Left ventricle myocardium inferior (tissue), 1 donor: ENCODE measurements at regions not wholly inside any gene's neighbourhood (a gene's known extent, or its start where the extent isn't known, plus 50 kb on each side); places are given as distances from the start of the nearest gene placed in this dataset.

Experiments used
- DNase-seq: peaks from one replicate; pipeline ENCODE4 v3.0.0-alpha.2; 2020
- H3K27ac ChIP-seq: fragments of 200-600 bp; replicated peaks from 2 replicates; pipeline ENCODE4 v1.8.0; 2021
- H3K27me3 ChIP-seq: fragments of 200-600 bp; 2 replicates; pipeline ENCODE4 v1.8.0; 2021; ENCODE audit warnings: low read depth
- H3K36me3 ChIP-seq: fragments of 200-600 bp; 2 replicates; pipeline ENCODE4 v1.8.0; 2021
- H3K4me1 ChIP-seq: fragments of 200-600 bp; 2 replicates; pipeline ENCODE4 v1.8.0; 2021
- H3K4me3 ChIP-seq: fragments of 200-600 bp; 2 replicates; pipeline ENCODE4 v1.8.0; 2021; ENCODE audit warnings: mild to moderate bottlenecking, moderate library complexity
- H3K9me3 ChIP-seq: fragments of 200-600 bp; replicated peaks from 2 replicates; pipeline ENCODE4 v1.8.0; 2021
- intact Hi-C: fragments of 100-400 bp; cut with micrococcal nuclease; formaldehyde crosslinking; loops from one replicate; pipeline ENCODE4 v1.11.0; 2022
- TF ChIP-seq, protein P1 (sequence below): fragments of 200-600 bp; IDR thresholded peaks from 2 replicates; pipeline ENCODE4 v1.8.0; 2021; ENCODE audit warnings: antibody characterized with exemption, mild to moderate bottlenecking, borderline replicate concordance
- donor health status: DM: no; HTN: yes; CAD: no; lungs with severe emphysema.

DNA sequence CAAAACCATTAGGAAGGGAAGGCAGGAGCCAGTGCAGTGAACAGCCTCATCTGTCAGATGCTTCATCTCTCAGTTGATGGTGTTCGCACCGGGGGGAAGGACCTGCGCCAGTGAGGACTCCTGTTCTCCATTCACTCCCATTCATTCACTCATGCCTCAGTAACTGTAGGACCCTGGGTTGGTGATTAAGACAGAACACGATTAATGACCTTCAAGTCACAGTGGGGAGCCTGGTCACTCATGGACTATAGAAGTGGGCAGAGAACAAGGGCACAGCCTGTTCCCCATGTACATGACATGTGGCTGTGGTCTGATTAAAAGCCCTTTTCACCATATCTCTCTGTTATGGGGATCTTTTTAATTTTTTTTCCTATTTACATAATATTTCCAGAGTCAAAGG is 113.3 kb downstream of the RPS12 start:
- TF ChIP-seq, protein P1, sequence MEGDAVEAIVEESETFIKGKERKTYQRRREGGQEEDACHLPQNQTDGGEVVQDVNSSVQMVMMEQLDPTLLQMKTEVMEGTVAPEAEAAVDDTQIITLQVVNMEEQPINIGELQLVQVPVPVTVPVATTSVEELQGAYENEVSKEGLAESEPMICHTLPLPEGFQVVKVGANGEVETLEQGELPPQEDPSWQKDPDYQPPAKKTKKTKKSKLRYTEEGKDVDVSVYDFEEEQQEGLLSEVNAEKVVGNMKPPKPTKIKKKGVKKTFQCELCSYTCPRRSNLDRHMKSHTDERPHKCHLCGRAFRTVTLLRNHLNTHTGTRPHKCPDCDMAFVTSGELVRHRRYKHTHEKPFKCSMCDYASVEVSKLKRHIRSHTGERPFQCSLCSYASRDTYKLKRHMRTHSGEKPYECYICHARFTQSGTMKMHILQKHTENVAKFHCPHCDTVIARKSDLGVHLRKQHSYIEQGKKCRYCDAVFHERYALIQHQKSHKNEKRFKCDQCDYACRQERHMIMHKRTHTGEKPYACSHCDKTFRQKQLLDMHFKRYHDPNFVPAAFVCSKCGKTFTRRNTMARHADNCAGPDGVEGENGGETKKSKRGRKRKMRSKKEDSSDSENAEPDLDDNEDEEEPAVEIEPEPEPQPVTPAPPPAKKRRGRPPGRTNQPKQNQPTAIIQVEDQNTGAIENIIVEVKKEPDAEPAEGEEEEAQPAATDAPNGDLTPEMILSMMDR = no peak

DNA sequence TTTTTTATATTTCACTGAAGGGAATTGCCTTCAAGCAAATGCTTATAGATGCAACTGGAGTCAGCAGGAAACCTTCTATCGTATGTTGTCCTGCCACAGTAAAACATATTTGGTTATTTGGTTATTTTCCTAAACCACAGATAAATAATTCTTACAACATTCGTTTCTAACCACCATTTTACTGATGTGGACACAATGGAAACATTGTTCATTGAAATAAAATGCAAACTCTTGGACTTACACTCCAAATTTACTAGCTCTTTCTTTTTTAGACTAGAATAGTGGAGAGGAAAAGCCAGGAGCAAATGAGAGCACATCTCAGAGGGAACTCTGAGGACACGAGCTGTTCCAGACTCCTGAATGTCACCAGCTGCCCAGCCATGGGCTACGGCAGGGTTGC is 114.8 kb downstream of the RPS12 start:
- H3K9me3 ChIP-seq = no peaks in the 10 kb centered on the region
- no peaks in the 10 kb centered on the region for H3K4me1 ChIP-seq
- H3K36me3 ChIP-seq = no peaks in the 10 kb centered on the region
- H3K27ac ChIP-seq = no peak overlapping the region
- TF ChIP-seq, protein P1 = no peak
- no peak for DNase-seq
- no peak overlapping the region for H3K4me3 ChIP-seq
- intact Hi-C loops = no loop called here
- no peaks in the 10 kb centered on the region for H3K27me3 ChIP-seq

More for the DNA sequence above, 113.3 kb downstream of the RPS12 start:
- Histone ChIP-seq H3K27ac (no peak overlapping the region), H3K36me3 (no peaks in the 10 kb centered on the region), H3K27me3 (no peaks in the 10 kb centered on the region), H3K4me1 (no peaks in the 10 kb centered on the region), H3K9me3 (no peaks in the 10 kb centered on the region), H3K4me3 (no peak overlapping the region)
- DNase-seq = no peak
- intact Hi-C loops = no loop called here

DNA sequence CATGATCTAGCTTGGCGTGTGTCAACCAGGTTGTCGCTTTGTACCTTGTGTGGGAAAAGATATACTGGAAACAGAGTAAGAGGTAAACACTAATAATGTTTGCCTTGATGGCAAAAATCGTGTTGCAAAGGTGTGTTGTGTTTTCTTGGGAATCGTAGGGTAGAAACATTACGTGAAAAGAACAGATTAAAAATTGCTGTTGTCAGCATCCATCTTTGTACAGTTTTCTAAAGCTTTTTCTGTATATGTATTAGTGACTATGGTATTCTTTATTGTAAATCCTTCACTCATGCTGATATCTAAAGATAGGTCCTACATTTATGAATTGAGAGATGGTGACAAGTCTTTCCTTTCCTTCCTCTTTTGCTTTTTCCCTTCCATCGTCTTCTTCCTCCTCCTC is 116.9 kb downstream of the RPS12 start:
- H3K4me3 ChIP-seq = no peak overlapping the region
- H3K27me3 ChIP-seq = no peaks in the 10 kb centered on the region
- H3K4me1 ChIP-seq = no peaks in the 10 kb centered on the region
- H3K36me3 ChIP-seq = no peaks in the 10 kb centered on the region
- intact Hi-C loops = no loop called here
- H3K27ac ChIP-seq = no peak overlapping the region
- DNase-seq = no peak
- no peaks in the 10 kb centered on the region for H3K9me3 ChIP-seq
- TF ChIP-seq, protein P1 = no peak

DNA sequence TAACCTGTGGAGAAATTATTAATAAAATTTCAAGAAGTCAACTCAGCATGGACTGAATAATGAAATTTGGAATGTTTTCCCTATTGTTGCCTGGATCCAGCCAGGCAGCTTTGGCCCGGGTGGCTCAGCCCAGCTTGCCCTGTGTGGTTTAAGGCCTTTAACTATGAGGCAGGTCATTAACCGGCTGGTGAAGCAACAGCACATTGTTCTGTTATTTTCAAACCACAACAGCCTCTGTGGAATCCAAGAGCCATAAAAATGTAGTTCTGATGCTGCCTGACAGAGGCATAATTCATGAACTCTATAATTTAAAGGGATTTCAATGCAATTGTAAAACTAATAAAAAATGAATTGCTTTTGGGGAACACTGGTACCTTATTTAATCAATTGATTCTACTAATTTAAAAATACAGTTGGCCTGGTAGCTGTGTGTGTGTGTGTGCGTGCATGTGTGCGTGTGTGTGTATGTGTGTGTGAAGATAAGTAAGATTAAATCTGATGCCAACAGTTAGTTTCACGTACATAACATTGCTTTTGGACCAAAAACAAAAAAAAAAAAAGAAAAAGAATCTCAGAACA is 117.7 kb downstream of the RPS12 start:
- intact Hi-C loops = no loop called here
- no peak overlapping the region for H3K4me3 ChIP-seq
- no peak for DNase-seq
- H3K27ac ChIP-seq = no peak overlapping the region
- no peaks in the 10 kb centered on the region for H3K36me3 ChIP-seq
- H3K9me3 ChIP-seq = no peaks in the 10 kb centered on the region
- no peaks in the 10 kb centered on the region for H3K27me3 ChIP-seq
- TF ChIP-seq, protein P1 = no peak
- H3K4me1 ChIP-seq = no peaks in the 10 kb centered on the region

DNA sequence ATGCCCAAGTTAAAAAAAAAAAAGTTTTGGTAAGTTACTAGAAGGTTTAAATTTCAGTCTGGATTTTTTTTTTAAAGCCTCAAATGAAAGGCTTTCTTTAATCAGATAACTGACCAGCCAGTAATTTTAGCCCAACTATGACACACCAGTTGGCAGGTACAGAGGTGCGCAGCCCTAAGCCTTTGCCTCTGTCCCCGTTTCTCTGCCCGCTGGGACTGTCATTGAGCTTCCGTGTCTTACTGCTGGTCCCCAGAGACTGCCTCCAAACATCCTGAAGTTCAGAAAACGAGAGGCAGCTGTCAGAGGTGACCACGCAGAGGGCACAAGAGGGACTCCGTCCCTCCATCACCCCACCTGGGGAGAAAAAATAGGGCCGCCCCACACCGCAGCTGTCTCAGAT is 118.2 kb downstream of the RPS12 start:
- intact Hi-C loops = no loop called here
- H3K9me3 ChIP-seq = no peaks in the 10 kb centered on the region
- no peak for DNase-seq
- no peak overlapping the region for H3K4me3 ChIP-seq
- H3K4me1 ChIP-seq = no peaks in the 10 kb centered on the region
- no peaks in the 10 kb centered on the region for H3K36me3 ChIP-seq
- TF ChIP-seq, protein P1 = no peak
- no peak overlapping the region for H3K27ac ChIP-seq
- no peaks in the 10 kb centered on the region for H3K27me3 ChIP-seq
